HG02763 (cell line): ENCODE measurements at regions not wholly inside any gene's neighbourhood (a gene's known extent, or its start where the extent isn't known, plus 50 kb on each side); places are given as distances from the start of the nearest gene placed in this dataset.
"Not testable (repeated sequence)": the region's sequence is repeated elsewhere in the genome, so short reads cannot be mapped to it uniquely, and the experiment has no call there.

ENCODE experiments used
- ATAC-seq: cut with Tn5 transposase; IDR thresholded peaks from one replicate; pipeline ENCODE4 v1.9.1; 2021; ENCODE audit warnings: mild to moderate bottlenecking, moderate library complexity; ENCODE audit not compliant: unreplicated experiment

DNA sequence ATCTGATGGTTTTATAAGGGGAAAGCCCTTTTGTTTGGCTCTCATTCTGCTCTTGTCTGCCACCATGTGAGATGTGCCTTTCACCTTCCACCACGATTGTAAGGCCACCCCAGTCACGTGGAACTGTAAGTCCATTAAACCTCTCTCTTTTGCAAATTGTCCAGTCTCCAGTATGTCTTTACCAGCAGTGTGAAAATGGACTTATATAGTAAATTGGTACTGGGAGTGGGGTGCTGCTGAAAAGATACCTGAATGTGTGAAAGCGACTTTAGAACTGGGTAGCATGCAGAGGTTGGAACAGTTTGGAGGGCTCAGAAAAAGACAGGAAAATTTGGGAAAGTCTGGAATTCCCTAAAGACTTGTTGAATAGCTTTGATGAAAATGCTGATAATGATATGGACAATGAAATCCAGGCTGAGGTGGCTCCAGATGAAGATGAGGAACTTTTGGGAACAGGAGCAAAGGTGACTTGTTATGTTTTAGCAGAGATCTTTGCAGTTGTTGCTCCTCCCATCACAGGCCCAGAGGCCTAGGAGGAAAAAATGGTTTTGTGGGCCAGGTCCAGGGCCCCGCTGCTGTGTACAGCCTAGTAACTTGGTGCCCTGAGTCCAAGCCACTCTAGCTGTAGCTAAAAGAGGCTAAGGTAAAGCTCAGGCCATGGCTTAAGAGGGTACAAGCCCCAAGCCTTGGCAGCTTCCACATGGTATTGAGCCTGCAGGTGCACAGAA is 275.7 kb upstream of the NPSR1 start:
- ATAC-seq: no peak

DNA sequence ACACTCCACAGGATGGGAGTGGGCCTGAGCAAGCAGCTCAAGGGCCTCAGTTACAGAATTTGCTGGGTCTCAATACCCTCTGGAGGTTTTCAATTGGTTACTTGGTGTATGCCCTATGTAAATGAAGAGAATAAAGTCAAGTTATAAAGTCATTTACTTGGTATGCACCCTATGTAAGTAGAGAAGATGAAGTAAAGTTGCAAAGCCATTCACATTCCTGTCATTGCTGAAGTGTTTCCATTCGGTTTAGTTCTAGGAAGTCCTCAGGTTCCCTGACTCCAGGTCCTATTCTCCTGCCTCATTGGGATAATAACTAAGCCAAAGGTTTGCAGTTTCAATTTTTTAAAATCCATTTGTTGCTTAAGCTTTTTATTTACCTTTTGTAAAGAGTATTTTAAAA is 272.6 kb upstream of the NPSR1 start:
- no peak for ATAC-seq

DNA sequence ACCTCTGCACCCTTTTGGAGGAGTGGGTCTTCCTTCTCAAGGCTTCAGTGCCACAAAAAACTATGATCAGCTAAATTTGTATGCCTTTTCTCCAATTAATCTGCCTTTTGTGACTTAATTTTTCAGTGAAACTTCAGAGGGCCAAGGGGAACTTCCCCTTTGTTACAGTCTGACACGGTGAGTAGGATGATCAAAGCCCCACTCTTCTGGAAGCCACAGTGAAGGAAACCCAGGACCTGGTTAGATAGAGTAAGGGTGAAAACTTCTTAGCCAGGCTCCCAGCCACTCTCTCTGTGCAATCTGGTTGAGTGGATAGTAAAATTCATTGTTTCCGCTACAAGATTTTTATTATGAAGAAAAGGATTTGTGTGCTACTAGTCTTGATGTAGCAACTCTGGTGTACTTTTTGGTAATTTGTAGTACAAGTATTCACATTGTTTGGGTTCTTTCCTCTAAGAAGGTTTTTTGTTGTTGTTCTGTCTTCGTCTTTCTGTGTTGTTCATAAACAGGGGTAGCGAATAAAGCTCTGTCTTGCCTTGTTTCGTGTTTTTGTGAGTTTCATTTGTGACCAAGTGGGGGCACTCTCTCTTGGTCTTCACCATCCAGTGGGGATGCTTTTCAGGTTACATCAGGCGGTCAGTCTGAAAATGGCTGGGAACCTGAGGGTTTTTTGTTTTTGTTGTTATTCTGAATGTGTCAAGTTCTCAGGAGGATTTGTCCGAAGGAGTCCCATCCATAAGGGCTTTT is 268.5 kb upstream of the NPSR1 start:
- ATAC-seq: no peak

DNA sequence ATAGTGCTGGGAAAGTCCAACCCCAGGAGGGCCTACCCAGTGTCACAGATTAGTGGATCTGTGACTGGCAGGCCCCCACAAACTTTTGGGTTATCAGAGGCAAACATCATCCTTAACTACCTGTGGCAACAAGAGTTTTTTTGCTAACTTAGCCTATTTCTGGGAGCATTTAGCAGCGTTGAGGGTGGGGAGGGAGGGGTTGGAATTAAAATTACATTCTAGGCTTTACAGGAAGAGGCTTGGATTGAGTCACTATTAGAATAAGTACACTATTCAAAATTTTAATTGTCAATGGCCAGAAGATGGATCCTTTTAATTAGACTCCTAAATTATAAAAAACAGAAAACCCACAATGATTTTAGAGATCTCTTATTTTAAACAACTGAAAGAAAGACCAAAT is 267.9 kb upstream of the NPSR1 start:
- no peak for ATAC-seq

DNA sequence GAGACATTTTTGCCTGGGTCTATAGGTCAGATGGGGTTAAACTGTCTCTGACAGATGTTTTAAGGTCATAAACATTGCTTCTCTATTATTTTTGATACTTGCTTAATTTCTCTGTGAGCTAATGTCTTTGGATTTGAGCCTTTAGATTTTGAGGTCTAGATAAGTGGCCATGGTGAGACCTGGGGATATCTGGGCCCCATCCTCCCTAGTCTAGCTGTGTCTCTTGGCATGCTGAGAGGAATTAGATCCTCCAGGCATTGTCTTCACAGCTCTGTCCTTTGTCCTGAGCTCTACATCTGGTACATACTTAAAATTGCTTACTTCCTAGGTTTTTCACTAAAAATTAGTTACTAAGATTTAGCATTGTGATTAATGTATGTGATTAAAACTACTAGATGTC is 265.0 kb upstream of the NPSR1 start:
- ATAC-seq: no peak

DNA sequence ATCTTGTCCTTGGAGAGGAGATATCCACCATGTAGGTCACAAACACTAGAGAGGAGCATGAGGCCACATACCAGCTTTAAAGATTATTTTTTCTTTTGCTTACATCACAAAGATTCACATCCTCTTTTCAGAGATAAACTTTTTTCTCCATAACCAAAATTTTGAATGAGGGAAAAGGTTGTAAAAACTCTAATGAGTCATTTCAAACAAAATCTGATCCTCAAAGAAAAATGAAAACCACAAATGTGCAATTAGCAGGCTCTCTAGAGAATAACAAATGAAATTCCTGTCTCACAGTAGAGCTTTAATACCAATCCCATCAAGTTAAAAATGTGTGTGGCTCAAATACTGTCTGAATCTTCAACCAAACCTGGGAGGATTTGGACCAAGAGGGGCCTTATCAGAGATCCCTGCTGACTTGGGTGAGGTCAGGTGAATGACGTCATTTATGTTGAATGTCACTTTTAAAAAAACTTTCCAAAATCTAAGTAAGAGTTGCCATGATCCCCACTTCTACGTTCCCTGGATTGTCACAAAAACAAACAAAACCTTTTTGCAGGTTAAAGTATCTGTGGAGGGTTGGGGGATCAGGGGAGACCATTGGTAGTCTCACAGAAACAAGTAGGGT is 261.5 kb upstream of the NPSR1 start:
- ATAC-seq: no peak

DNA sequence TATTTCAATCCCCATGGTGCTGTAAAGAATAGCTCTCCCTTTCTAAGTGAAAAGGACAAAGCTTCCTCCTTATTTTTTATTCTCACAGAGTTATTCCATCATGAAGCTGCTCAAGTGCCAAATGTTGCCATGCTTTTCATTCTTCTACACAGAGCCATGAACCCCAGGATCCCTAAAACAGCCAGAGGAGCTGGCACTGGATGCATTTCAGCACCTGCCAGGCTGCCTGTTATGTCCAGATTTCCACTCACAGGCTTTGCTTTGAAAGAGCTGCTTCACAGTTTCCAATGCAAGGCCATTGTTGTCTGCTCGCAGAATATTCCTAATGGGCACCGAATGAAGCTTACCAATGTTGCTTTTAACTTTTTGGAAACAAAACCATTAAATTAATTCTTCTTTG is 256.2 kb upstream of the NPSR1 start:
- no peak for ATAC-seq

DNA sequence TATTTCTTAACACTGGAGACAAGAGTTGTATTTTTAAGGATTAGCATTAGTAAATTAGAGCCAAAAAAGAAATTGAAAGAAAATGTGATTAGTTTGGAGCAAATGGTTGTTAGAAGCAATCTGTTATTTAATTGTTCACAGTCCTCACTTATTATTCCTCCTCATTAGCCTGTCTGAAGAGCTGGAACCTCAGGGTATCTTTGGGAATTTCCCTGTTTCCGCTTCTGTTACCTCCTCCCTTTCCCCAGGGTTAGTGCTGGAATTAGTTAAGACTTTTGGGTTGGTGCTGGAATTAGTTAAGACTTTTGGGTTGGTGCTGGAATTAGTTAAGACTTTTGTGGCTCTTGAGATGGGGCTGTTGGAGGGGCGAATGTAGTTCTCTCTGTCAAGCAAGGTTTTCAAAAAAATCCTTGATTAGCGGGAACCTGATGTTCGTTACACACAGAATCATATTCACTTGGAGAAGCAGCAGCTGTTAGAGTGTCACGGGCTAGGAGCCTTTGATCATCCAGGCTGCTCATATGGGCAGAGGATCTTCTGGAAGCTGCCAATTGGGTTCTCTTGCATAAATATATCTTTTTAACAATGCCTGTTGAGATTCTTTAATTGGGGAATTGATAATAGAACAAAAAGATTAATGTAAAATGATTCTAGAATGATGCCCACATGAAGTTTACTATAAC is 251.0 kb upstream of the NPSR1 start:
- ATAC-seq: no peak

DNA sequence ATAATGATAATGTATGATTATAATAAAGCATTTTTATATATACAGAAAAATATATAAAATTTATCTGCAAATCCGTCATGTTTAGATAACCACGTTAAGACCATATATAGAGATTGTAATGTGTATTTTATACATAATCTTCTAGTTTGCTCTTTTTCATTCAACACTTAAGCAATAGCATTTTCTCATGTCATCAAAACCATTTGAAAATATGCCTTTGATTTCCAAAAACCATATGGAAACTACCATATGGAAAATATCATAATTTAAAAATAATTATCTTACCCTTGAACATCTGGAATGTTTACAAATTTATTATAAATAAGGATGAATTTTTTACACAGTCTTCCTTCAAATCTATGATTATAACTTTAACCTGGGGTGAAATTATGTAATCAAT is 250.4 kb upstream of the NPSR1 start:
- no peak for ATAC-seq

DNA sequence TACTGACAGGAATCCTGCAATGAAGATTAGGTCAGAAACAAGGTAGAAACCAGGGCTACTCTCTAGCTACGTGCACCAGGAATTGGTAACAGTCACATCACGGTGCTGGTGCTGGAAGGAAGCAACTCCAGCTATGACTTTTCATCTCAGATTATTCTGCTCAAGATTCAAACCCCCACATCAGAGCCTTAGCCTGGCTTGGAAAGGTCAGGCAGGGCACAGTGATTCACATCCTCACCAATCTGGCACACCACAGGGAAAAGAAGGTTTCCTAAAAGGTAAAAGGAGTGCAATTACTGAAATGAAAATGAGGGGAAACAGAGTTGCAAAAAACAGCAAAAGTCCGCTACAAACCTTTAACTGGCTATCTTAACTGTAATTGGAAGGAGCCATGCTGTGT is 240.2 kb upstream of the NPSR1 start:
- ATAC-seq: no peak

DNA sequence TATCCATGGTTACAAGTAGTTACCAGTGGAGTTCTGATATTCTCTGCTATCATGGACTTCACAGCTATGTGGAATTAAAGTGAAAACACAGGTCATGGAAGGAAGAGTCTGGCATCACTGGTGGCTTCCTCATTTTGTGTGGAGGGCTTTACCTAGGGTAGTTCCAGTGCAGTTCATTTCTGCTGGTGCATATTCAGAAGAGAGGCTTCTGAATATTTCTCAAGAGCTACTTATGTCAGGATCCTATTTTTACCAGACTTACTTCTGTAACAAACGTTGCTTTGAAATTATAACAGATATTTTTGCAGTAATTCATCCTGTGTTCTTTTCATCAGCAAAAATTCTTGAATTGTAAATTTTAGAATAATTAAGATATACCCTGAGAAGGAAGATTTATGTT is 236.5 kb upstream of the NPSR1 start:
- no peak for ATAC-seq

DNA sequence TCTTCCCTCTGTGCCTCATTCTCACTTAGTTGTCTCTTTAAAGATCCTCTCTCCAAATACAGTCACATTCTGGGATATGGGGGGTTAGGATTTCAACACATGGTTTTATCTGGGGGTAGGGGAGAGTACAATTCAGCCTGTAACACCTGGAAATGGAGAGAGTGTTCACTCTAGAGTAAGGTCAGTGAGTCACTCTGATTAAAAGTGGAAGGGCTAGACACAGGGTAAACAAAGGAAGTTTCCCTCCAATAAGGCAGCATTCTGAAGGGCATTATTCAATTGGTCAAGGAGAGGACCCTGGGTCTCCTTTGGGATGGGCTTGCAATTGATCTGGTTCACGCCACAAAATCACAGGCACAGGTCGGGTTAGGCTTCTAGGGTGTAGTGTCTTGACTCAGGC is 232.8 kb upstream of the NPSR1 start:
- ATAC-seq: no peak

DNA sequence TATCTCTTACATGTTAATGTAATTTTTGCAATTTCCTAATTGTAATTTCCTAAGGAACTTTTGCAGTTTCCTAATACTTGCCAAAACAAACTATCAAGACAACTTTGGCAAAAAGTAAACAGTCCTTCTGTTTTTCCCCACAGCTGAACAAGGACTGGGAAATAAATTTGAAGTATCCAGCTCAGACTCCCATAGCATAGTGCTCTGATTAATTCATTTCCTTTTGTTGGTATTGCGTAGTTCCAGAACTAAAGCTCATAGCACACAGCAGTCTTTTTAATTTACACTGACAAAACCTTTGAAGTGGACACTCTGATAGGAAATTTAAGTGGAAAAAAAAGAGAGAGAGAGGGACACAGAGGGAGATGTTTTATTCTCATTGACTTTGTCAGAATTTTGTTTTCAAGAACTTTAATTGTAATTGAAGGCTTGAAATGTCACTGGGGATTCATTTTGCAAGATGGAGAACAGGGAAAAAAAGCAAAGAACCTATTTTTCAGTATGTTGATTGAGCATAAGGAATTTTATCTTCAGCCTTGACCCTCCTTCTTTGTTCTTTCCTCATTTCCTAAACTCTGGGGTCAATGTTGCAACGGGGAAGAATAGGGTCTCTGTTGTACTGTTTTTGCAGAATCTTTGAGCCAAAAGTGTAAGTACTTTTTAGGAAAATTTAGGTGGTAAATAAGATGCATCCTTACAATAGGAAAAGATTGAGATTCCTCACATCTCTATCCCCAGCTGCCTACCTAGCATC is 232.2 kb upstream of the NPSR1 start:
- no peak for ATAC-seq

DNA sequence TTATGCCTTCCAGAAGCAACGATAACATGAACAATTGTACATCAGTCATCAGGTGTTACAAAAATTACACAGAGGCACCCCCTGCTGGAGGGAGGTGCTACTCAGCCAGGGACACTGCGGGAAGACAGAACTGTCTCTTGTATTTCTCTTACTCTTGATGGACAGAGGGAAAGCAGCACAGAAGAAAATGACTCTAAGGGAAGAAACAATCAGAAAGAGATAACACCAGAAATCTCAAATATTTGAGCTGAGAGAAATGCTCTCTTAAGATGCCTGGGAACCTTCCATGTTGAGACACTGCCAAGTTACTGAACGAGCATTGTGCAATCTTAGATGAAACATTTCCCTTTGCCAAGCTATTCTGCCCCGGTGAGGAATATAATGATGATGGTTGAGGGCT is 227.6 kb upstream of the NPSR1 start:
- no peak for ATAC-seq

DNA sequence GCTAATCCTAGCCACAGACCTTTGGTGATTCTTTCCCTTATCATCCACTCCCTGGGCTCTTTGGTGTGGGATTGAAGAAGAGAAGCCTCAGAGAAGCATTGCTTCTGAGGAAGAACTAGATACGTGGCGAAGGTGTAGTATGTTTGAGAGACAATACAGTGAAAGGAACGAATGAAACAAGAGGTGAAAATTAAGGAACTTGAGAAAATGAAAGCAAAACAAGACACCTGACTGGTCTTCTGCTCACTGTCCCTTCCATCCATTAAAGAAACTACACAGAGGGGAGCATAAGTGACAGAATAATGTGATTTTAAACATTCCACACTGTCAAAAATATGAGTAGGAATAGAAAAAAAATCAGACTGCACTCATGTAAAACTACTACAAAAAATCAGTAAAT is 219.6 kb upstream of the NPSR1 start:
- ATAC-seq: no peak

DNA sequence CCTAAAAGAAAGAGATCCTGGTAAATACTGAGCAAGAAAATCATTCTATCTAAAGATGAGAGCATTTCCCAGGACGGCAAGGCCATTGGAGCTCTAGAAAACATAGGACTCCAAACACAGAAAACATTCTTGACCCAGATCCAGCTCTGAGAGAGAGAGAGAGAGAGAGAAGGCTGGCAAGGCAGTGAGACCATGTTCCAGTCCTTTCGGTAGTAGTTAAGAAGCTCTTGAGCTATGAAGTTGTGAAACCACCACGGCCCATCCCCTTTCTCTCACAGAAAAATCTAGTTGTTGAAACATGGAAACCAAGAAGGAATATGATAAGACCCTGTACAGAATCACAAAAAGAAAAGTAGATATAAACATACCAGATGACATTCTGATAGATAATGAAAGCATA is 212.4 kb upstream of the NPSR1 start:
- no peak for ATAC-seq

DNA sequence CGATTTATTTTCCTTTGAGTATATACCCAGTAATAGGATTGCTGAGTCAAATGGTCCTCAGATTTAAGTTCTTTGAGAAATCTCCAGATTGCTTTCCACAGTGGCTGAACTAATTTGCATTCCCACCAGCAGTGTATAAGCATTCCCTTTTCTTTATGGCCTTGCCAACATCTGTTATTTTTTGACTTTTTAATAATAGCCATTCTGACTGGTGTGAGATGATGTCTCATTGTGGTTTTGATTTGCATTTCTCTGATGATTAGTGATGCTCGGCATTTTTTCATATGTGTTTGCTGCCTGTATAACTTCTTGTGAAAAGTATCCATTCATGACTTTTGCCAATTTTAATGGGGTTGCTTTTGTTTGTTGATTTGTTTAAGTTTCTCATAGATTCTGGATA is 209.5 kb upstream of the NPSR1 start:
- not testable (repeated sequence) for ATAC-seq

DNA sequence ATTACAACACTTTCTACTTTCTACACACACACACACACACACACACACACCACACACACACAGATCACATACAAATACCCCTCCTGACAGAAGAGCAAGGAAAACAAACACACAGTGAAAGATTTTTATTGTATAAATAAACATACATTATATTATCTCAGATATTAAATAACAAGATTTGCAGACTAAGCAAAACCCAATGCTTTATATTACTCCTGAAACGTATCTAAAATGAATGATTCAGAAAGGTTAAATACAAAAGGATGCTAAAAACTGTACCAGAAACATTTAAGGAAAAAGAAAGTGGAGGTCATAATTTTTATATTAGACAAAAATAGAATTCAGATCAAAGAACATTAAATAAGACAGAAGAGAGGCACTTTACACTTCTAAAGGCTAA is 208.3 kb upstream of the NPSR1 start:
- ATAC-seq: no peak

DNA sequence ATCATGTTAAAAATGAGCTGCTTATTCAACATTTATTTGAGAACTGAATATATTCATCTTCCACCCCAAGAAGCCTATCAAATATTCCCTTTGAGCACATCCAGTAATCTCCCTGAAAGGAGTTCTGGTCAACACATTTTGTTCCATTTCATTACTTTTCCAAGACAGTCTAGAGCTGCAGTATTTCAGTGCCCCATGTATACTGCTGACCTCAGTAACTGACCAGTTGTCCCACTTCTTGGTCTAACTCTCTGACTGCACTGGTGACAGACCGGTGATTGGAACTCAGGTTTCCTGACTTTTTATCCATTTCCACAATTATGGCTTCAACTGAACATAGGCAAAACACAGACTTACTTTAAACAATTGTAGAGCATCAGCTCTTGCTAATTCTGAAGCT is 206.8 kb upstream of the NPSR1 start:
- no peak for ATAC-seq

DNA sequence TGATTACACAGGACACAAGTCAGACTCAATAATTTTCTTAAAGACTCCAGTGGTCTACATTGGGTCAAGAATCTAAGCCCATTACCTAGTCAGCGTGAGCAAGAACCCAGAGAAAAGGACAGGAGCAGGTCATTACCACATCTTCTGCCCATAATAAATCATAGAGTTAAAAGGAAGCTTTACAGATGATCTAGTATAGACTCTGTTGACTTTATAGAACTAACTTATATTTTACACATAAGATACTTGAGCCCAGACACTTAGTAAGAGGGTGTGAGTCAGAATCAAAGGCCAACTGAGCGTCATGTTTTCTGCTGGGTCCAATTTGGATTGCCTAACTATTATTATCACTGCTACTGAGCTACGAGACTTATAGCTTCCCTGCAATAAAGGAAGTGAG is 206.1 kb upstream of the NPSR1 start:
- no peak for ATAC-seq

DNA sequence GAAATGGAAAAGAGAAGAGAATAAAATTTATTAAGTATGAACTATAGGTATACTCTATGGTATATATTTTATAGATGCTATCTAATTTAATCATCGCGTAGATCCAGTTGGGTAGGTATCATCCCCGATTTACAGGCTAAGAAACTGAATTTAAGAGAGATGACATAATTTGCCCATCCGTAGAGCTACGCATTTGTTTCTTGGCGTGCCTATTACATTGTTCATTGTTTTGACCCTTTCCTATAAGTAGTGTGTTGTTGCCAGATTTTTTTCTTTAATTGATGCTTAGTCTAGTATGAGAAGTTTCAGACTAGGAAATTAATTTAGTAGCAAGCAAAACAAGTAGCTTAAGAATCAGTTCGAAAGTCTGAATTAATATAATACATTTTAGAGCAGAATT is 205.7 kb upstream of the NPSR1 start:
- ATAC-seq: no peak
